ENCODE measurements at regions not wholly inside any gene's neighbourhood (a gene's known extent, or its start where the extent isn't known, plus 50 kb on each side); places are given as distances from the start of the nearest gene placed in this dataset.

DNA sequence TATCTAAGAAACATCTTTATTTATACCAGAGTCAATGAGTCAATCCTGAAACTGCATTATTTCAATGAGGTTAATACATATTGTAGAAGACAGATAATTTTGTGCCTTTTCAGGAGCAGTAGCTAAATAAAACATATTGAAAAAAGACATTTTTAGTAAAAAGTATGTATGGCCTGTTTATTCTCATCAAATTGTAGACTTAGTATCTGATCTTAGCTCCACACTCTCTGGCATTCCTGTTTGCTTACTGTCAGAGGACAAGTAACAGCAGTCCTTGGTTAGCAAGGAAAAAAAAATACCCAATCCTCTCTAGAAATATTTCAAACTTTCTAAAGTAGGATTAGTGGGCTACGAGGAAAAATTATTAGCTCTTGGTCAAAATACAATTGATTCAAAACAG lies 50.5 kb upstream of the GUCY1A1 start:
- DNase-seq (ENCODE audit: extremely low read depth, low read depth): no peak

DNA sequence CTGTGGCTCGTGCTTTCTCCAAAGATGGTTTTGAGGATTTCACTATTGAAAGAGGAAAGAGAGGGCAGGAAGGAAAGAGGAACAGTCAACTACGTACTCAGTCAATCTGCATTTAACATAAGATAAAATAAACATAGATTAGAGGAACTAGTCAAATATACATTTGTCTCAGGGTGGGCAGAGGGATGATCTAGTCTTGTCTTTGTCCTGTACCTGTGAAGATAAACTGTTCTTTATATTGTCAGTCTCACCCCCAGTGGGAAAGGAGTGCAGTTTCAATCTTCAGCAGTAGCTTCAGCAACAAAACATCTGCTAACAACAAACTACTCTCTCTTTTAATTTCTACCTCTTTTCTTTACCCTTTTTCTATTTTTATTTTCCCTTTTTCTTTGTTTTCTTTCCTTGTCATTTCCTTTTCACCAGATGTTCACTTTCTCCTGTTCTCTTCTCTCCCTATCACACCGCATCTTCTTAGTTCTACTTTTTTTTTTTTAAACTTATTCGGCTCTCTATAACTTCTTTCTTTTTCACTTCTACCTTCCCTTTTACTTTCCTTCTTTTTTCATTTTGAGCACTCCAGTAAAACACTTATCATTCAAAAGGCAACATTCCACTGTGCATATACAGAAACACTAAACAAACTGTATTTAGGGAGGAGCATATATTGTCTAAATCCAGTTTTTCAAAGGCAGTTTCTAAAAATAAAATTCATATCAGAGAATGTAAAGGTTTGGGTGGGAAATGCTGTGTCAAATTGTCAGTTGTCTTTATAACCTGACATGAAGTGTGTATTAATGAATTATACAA lies 51.4 kb upstream of the GUCY1A1 start:
- DNase-seq (ENCODE audit: extremely low read depth, low read depth): no peak

DNA sequence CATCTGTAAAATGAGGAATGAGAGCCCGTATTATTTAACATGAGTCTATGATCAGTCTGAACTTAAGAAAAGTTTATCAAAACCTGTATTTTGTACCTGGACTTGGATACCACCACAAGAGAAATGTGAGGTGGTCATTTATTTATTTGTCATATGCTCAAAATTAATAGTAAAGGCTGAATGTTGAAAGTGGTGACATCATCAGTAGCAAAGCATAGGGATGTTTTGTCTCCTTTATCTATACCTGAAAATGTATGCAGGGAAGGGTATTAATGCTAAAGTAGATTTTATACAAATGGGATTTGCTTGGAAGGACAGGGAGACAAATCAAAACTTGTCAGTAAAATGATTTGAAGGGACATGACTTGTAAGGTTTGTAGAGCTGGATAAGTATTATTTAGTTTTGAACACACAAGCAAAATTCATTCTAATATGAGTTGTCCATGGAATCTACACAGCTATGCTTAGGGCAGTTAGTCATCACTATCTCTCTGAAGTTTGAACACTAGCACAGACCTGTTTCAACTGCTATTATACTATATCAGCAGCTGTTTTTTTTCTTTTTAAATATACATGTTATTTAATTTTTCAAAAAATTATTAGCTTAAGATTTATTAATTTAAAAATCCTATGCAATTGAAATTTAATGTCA lies 52.4 kb upstream of the GUCY1A1 start:
- no peak for DNase-seq (ENCODE audit: extremely low read depth, low read depth)

DNA sequence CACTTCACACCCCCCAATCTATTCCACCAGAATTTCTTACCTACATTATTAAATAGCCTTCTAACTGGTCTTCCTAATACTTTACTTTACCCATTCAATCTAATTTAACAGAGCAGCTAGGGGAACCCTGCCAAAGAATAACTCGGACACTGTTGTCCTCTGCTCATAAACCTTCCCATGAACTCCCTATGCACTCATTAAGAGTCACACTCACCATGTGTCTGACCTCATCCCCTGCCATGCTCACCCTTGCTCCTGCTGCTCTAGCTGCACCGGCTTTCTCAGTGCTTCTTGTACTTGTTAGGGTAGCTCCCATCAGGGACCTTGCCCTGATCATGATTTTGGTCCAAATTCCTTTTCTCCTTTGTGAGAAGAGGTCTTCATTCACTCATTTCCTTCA lies 54.6 kb upstream of the GUCY1A1 start:
- DNase-seq (ENCODE audit: extremely low read depth, low read depth): no peak

DNA sequence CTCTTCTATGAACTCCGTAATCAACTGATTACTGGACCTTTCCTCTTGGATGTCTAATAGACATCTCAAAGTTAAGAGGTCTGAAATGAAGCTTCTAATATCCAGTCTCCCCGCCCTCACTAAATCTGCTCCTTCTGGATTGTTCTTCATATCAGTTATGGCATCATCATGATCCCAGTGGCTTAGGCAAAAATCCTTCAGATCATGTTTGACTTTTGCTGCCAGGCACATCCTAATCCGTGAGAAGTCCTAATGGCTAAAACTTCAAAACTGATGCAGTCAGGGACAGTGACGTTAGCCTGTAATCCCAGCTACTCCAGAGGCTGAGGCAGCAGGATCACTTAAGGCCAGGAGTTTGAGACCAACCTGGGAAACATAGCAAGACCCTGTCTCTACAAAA lies 55.1 kb upstream of the GUCY1A1 start:
- no peak for DNase-seq (ENCODE audit: extremely low read depth, low read depth)

DNA sequence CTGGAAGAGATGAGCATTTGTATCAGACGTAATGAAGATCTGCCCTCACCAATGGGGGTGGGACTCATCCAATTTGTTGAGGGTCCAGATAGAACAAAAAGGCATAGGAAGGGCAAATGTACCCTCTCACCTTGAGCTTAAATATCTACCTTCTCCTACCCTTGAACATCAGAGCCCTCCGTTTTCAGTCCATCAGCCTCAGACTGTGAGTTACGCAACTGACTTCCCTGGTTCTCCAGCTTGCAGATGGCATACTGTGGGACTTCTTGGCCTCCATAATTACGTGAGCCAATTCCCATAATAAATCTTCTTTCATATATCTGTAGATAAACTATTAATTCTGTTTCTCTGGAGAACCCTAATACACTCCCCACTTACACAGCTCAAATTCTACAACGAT lies 56.5 kb upstream of the GUCY1A1 start:
- DNase-seq (ENCODE audit: extremely low read depth, low read depth): no peak

DNA sequence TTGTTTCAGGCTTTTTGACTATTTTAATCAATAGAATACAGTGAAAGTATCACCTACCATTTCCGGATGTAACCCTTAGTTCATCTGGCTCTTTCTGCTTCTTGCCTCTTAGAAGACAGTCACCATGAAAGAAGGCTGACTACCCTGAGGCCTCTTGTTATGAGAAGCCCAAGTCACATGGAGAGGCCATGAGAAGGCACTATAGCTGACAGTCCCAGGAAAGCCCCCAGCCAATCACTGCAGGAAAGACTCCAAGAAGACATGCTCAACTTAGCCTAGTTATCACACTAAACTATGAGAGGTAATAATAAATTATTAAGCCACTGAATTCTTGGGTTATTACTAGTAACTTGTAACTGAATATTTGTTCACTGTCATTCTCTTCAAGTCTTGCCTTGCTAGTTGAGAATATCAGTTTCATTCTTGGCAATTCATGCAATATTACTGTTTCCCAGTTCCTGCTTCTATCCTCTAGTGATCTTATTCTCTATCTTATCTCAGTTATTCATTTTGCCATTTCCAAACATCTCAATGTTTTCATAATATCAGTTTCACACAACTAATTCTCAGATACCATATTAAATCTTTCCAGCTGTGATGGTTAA lies 57.1 kb upstream of the GUCY1A1 start:
- DNase-seq (ENCODE audit: extremely low read depth, low read depth): no peak

DNA sequence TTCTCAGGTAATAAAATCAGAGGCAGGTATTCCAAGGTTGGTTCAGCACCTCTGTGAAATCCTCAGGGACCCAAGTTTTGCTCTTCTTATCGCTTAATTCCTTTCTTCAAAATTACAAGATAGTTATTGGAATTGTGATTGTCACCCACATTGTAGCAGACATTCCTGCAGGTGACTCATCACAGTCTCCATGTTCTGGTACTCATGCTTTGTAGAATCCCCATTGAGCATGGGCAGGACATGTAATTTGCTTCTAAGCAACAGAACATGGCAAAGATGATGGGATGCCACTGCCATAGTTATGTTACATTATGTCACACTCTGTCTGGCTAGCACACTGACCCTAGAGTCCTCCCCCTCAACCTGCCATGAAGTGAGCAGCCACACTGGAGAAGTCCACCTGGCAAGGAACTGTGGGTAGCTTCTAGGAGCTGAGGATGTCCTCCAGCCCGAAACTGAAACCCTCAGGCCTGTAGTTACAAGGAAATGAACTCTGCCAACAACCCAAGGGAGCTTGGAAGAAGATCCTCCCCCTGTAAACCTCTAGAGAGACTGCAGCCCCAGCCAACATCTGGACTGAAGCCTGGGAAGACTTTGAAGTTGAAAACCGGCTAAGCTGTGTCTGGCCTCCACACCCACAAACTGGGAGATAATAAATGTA lies 58.3 kb upstream of the GUCY1A1 start:
- DNase-seq (ENCODE audit: extremely low read depth, low read depth): no peak

DNA sequence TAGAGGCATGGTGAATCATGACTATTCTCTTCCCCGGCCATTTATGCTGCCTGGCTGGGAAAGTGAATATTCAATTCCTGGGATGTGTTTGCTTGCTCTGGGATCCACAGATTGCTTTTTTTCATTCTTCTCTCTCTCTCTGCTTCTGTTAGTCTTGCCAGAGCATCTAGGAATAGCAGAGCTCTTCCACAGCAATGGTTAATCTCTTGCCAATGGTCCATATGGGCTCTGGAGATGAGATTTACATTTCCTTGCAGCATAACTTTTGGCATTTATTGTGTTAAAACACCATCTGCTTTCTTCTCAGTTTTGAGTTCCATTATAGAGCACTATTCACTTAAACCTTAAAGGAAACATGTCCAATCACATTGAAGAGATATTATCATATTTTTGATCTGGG lies 59.2 kb upstream of the GUCY1A1 start:
- no peak for DNase-seq (ENCODE audit: extremely low read depth, low read depth)

DNA sequence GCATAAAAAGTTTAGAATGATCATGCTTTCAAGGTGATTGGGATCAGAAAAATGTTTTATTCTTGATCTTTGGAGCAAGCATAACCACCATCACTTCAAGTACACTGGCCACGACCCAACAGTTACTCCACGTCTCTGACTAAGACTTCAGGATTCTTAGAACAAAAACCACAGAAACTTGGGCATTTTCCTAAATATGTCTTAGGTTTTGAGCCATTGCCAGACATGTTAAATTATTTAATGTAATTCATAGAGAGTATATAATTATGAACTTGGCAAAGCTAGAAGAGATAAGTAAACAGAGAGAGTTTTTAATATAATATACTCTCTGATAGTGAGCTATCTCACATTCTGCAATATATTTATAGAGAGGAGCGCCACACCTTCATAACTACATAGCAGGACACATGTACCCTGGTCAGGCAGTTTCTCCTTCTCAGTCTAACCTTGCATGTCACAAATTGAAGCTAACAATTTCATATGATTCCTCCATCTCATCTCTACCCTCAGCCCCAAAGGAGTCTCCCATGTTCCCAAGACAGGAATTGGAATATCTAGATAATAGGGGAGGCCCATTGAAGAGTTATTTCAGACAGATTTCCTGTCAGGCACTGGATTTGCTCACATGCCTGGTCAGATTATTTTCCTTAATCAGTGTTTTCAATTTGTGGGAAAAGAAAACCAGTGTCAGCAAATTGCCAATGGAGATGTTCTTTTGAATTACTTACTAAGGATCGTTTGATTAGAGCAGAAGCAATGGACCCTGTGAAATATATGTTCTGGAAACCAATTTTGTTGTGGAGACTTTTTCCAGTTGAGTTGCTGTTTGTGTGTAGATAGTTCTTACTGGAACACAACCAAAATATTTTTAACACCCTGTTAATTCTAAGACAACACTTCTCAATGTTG lies 61.7 kb upstream of the GUCY1A1 start:
- no peak for DNase-seq (ENCODE audit: extremely low read depth, low read depth)

DNA sequence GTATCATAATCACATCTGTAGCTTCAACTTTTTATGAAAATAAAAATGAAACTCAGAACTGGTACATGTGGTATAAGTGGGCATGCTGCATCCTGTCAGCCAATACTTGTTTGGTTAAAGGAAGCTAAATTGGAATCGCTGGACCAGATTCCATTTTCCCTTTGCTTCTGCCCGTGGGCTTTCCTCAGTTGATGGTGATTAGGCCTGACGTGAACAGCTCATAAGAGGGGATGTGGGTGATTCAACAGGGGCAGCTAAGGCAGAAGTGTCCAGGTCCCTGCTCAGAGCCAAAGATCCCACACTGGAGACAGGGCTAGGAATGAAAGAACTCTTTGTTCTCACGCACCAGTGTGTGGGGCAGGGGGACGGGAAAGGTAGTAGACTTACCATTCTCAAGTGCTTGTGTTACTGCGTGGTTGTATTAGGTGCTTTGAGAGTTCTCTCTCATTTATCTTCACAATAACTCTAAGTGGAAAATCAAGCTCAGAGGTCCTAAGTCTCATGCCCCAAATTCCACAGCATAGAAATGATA lies 63.2 kb upstream of the GUCY1A1 start:
- no peak for DNase-seq (ENCODE audit: extremely low read depth, low read depth)

DNA sequence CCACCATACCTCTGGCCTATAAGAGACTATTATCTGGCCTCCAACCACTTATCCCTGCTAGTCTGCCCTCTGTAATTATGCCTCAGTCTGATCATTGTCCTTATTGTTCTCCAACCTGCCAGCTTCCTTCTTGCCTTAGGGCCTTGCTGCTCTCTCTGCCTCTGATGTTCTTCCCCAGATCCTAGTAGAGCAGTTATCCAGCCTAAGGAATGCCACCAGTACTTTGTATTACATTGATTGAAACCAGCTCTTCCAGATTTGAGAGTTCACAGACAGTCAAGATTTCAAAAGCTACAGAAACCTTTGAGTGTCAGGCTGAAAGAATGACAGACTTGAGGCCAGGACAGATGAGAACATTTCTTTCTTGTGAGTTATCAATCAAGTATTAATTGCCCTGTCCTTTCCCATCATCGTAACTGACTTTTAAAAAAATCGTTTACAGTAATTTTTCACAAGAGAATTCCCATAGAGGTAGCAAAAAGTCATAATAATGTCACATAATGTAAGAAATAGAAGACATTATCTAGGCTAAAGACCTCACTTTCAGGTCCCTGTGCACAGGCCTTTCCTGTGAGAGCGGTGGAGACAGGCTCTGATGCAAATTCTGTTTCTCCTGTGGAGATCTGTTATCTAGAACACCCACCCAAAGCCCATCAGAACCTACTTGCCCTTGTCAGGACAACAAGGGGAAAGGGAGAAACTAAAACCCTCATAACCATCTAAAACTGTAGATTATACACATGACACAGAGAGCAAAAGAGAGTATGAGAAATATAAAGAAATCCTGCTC lies 64.1 kb upstream of the GUCY1A1 start:
- no peak for DNase-seq (ENCODE audit: extremely low read depth, low read depth)

DNA sequence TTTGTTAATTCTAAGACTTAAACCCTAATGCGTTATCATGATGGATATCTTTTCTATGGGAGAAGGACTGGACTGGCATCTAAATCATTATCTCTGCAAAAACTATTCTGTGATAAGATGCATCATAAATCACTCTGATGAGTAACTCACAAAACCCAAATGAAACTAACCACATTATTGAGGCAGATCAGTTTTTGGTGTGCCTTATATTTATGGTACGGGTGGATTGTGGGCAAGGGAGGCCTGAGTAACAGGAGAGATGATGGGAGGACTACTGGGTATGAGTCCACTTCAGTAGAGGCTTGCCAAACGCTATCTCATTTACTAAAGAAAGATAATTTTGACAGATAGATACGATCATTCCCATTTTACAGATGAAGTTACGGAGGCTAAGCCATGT lies 66.4 kb upstream of the GUCY1A1 start:
- no peak for DNase-seq (ENCODE audit: extremely low read depth, low read depth)

DNA sequence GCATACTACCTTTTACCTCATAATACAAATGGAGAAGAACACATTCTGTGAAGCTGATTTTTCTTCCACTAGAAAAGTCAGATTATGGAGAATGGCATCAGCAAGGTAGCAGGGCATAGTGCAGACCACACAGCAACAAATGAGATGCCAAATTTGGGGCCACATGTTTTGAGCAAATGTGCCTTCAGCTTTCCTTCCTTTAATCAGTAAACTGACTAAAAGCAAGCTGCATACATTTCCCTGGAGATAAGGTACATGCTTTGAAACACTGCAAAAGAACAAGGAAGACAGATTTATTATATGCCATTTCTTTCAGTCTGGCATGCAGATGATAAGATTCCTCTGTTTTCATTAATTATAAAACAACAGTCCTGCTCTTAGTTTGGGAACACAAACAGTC lies 67.1 kb upstream of the GUCY1A1 start:
- no peak for DNase-seq (ENCODE audit: extremely low read depth, low read depth)

DNA sequence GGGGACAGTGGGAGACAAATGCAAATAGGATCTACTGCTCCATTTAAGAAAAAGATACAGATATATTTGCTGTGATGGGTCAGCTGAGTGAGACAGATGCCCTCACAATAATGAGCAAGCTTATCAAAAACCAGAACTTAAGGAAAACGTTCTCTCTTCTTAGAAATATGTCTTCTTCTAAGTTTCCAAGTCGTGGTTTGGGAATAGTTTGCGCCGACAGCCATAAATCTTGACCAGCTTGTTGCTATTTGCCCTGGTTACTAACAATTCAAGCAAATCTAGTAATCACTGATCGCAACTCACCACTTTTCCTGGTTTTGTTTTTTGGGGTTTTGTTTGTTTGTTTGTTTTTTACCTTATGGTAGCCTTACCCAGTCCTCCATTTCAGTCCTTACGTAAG lies 67.6 kb upstream of the GUCY1A1 start:
- DNase-seq (ENCODE audit: extremely low read depth, low read depth): no peak

DNA sequence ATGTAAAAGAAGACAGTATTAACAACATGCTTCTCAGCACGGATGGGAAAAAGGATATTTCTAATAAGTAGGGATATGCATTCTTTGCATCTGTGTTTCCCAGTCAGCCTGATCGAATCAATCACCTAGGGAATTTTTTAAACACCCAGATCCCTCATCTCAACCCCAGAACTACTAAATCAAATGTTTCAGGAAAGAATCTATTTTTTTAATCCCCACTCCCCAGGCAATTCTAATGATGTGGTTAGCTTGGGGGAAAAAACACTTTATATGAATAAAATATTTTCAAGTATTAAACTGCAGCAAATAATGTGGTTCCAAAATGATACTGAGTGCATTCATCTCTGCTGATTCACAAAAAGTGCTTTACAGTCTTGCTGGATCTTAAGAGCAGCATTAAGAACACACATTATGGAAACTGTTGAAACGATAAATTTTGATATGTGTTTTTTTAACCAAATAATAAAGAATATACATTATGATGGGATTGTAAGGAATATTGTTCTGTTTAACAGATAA lies 68.7 kb upstream of the GUCY1A1 start:
- DNase-seq (ENCODE audit: extremely low read depth, low read depth): no peak

DNA sequence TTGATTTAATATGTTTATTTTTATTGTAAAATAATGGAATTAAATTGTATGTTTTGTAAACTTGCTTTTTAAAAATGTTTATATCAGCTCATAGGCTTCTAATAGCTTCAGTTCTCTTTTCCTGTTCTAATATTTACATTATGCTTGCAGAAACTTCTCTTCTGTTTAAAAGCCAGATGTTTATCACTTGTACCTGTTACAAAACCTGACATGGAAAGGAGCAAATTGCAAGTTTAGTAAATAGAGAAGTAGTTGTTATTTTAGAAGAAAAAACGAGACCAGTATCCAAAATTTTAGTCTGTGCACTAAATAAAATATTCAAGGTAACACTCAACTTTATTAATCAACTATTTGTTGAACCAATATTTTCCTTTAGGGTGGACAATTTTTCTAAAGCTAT lies 69.4 kb upstream of the GUCY1A1 start:
- DNase-seq (ENCODE audit: extremely low read depth, low read depth): no peak

DNA sequence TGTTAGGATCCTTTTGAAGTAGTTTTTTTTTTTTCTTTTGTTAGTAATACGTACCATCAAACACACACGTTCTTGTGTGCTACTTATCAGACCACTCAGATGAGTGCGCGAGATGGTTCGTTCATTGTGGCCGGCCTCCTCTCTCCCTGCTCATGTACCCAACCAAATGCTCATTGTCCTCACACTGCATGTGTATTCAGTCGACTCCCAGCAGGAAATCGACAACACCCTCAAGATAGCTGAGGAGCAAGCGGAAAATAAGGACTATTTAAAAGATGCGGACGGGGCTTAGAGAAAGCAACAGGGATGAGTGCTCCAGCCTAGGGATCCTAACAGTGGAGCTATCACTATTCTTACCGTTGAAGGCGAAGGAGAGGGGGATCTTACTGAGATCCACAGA lies 72.9 kb upstream of the GUCY1A1 start:
- DNase-seq (ENCODE audit: extremely low read depth, low read depth): no peak

DNA sequence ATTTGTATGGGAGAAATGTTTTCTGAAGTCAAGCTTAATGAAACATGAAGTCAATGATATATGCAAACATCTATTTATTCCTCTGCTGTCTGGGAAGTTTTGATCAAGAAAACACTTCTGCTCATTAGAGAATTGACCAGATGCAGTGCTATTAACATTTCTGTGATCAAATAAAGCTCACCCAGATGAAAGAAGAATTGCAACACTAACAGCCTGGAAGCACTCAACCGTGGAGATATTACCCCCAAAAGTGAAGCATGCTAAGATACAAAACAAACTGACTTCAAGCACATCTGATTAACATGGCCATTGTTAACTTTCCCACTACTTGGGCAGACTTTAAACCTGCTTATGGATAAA lies 73.7 kb upstream of the GUCY1A1 start:
- DNase-seq (ENCODE audit: extremely low read depth, low read depth): no peak

Data from NCI-H460 (cell line).